OCI-M2 (cell line): ENCODE measurements at regions not wholly inside any gene's neighbourhood (a gene's known extent, or its start where the extent isn't known, plus 50 kb on each side); places are given as distances from the start of the nearest gene placed in this dataset.
"Not testable (repeated sequence)": the region's sequence is repeated elsewhere in the genome, so short reads cannot be mapped to it uniquely, and the experiment has no call there.

Experiments
- DNase-seq: peaks from one replicate; lab custom pipeline; 2025; ENCODE audit not compliant: unreplicated experiment; lab: John Stamatoyannopoulos, UW

DNA sequence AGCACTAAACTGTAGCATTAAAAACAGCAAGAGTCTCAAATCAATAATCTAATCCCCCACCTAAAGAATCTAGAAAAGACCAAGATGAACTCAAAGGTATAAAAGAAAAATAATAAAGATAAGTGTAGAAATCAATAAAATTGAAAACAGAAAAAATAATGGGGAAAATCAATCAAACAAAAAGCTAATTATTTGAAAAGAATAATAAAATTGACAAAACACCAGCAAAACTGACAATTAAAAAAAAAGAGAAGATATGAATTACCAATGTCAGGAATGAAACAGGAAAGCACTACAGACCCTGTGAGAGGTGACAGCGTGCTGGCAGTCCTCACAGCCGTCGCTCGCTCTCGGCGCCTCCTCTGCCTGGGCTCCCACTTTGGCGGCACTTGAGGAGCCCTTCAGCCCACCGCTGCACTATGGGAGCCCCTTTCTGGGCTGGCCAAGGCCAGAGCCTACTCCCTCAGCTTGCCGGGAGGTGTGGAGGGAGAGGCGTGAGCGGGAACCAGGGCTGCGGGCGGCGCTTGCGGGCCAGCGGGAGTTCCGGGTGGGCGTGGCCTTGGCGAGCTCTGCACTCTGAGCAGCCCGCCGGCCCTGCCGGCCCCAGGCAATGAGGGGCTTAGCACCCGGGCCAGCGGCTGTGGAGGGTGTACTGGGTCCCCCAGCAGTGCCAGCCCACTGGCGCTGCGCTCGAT, 105.3 kb upstream of the HEY2 start:
- not testable (repeated sequence) for DNase-seq

DNA sequence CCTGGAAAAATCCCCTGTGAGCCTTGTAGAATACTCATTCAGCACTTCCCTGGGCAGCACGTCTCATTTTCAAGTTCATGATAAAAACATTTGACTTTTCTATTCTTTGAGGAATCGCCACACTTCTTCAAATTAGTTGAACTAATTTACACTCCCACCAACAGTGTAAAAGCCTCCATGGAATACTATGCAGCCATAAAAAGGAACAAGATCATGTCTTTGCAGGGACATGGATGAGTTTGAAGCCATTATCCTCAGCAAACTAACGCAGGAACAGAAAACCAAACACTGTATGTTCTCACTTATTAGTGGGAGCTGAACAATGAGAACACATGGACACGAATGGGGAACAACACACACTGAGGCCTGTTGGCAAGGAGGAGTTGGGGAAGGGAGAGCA, 102.0 kb upstream of the HEY2 start:
- DNase-seq, result no peak

DNA sequence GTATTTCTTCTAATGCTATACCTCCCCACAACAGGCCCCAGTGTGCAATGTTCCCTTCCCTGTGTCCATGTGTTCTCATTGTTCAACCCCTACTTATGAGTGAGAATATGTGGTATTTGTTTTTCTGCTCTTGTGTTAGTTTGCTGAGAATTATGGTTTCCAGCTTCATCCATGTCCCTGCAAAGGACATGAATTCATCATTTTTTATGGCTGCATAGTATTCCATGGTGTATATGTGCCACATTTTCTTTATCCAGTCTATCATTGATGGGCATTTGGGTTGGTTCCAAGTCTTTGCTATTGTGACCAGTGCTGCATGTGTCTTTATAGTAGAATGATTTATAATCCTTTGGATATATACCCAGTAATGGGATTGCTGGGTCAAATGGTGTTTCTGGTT, 95.7 kb upstream of the HEY2 start:
- not testable (repeated sequence) for DNase-seq

DNA sequence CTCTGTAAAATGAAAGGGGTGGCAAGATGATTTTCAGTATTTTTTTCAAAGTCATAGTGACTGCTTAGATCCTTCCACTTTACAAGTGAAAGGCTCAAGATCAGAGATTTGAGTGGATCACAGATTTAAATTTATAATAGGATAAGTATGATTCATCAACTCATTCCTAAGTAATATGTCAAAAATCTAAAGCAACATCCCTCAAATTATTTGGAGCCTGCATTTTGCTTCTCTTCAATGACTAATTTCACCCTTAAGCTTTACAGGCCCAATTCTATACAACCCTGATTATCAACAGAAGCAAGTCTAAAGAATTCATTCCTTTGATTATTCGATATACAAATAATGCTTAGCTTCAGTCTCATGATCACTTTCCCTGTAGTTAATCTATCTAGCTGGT, 93.9 kb upstream of the HEY2 start:
- no peak for DNase-seq

DNA sequence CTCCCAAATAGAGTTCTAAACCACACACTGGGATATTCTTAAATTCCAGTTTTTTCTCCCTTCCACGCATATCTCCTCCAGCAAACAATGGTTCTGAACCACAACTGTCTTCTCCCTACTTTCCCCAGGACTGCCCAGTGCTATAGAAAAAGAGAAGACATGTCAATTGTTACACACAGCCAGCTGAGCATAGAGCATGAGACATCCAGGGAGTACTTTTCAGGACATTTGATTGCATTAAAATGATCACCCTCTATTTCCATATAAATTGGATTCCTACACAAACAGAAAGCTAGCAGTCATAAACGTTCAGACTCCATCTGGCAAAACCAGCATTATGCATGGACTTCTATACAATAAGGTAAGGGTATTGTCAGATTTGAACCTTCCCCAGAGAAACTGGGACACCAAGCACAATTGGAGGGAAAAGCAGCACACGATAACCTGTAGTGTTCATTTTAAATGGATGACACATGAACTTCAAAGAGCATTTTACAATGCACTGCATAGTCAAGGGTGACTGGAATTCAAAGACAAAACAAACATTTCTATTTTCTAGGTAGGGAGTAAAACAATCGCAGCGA, 93.1 kb upstream of the HEY2 start:
- DNase-seq, result no peak

DNA sequence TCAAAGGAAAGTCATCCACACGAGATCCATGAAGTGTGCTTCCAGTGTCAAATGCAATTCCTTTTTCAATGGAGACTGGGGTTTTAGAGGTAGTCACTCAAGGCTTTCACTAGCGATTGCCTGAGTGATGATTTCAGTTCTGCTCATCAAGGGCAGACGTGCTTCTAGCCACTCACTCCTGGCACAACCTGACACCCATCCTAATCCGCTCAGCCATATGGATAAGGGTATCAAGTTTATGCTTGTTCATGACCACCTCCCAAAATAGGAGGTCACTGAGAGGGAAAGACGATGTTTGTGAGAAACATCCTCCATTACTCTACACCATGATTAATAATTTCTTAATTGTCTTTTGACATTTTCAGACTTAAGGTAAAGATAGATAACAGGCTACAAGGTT, 91.3 kb upstream of the HEY2 start:
- no peak for DNase-seq

DNA sequence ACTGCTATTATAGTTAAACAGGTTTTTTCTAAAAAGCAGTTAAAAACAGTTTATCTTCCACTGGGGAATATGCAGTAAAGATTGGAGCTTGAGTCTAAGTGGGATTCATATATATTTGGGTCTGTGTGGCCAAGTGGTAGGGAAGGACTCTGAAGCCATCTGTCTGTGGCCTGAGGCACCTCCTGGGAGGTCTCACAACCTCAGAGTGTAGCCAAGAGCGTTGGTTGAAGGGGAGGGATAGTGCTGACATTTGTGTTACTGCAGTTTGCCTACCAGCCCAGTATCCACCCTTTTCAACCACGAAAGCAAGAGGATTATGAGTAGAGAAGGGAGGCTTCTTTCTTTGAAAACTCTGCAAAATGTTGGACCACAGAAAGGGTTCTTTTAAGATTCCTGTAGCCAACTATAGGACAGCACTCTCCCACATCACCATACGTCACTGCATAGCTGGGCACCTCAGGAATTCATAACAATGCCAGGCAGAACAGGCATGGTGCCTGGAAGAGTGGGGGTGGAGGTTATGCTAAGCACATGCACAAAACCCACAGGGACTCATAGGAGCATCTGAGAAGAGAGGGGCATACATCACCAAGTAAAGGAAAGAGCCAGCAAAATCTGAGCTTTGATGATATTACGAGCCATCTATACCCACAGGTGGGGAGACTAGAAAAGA, 90.5 kb upstream of the HEY2 start:
- DNase-seq, result no peak

DNA sequence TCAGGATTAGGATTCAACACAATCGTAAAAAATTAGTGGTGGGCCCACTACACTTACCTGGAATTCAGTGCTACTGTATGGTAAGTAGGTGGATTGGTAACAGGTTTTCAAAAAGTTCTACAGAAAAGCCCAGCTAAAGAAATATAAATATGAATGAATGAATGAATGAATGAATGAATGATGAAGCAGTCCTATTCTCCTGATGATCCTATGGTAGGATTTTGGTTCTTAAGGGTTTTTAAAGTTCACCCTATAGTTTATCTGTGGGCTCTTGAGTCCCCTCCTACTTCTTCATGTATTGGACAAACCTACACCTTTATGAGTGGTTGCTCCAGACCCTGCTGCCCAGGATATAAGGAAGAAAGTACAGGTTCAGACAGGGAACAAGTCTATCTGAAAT, 89.5 kb upstream of the HEY2 start:
- no peak for DNase-seq

DNA sequence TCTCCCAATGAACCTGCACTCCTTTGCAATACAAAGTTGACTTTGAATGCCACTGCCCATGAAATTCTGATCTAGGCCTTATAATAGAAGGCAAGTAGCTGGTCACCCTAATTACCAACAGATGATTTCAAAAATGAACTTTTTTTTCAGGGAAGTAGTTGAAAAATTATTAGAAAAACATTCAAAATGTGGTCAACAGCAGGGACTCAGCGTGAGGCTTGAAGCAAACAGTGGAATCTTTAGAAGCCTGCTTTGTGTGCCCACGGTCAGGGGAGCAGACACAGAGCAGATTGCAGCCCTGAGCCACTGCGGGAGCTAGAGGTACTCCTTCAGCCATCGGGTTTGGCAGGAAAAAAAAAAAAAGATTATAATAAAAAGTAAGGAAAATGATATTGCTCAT, 87.1 kb upstream of the HEY2 start:
- no peak for DNase-seq

DNA sequence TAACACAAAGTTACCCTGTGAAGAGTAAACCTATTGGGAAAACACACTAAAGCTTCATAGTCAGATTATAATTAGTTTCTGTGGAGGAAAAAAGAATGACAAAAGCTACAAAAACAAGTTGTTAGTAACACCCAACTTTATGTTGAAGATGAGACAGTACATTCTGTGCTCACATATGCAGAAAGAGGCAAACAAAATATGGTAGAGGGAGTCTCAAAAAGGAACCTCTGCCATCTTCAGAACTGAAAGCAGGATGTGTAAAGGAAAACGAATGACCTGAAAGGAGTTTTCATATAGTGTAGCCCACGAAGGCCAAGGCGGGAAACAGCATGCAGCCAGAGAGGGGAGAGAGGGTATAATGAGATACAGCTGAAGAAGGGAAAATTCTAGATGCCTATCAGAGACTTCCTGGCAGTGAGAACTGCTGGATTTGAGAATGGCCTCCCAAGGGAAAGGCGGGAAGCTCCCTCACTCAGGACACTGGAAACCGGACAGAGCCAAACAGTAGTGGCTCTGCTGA, 84.1 kb upstream of the HEY2 start:
- no peak for DNase-seq

DNA sequence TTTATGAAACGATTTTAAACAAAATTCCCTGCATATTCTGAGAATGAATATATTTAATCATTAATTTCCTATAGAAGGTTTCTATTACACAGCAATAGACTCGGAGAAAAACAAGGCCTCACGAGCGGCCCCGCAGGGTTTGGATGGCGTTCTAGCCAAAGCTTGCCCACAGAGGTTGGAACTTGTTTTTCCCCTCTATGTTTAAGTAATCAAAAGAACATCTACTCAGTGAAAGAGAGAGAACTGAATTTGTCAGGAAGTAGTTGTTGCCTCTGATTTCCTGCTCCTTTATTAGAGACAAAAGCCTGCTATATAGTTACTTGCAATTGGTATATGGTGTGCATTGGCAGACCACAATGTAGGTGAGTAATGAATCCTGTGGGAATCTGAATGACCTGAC, 82.1 kb upstream of the HEY2 start:
- DNase-seq, result no peak

DNA sequence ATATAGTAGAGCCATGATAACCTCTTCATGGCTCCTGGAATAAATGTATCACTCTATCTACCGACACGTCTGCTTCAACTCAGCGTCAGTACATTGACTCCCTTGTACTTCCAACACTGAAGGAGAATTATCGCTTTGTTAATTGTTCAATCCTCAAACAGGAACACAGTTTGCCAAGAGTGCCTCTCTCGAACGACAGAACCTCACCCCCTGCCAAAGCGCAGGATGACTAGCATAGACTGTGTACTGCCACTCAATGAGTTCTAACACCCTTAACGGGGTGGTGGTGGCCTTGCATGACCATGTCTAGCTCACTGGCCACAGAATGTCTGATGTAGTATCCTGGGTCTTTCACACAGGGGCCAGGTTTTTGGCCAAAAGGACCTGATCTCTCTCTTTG, 81.4 kb upstream of the HEY2 start:
- DNase-seq, result no peak

DNA sequence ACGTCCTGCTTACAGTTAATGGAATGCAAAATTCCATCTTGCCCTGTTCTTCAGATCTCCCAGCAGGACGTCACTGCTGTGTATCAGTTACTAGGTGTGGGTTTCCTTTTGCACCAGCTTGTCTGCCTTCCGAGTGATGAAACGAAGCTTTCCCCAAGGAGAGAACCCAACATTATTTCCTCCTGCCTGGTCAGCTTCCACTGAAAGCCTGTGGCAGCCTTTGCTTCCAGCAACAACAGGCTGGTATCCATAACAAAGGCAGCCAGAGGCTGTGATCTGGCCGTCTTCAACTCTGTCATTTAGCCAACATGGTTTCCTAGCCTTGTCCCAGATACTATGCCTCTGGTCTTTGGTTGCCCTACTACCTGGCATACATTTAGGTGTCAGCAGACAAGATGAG, 78.9 kb upstream of the HEY2 start:
- no peak for DNase-seq

DNA sequence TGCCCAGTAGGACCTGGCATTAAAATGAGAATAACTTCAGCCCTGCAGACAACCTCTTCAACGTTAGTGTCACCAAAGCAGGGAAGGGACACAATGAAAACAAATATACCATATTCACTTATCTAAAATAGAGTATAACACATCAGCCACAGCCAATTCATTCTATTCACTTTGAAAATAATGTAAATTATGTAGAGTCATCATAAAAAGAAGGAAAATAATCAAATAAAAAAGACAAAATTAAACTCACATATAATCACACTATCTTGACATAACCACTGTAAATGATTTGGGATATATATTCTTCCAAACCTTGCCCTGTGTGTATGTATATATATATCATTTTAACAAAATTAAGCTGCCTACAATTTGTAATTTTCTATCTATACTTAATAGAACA, 78.1 kb upstream of the HEY2 start:
- no peak for DNase-seq

DNA sequence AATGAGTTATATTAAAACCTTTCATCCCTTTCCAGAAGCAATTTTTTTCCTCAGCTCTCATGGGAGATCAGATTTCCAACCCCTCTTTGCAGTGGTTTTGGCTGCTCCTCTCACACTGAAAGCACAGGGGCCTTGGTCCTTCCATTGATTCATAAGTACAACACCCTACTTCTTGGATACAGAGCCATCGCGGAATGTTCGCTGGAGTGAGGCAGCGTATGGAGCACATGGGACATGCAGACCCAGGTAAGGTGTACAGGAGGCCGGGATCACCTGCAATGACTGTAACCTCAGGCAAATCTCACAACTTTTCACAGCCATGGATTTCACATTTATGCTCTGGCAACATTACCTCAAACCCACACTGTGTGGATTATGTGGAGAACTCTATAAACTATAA, 75.2 kb upstream of the HEY2 start:
- no peak for DNase-seq

DNA sequence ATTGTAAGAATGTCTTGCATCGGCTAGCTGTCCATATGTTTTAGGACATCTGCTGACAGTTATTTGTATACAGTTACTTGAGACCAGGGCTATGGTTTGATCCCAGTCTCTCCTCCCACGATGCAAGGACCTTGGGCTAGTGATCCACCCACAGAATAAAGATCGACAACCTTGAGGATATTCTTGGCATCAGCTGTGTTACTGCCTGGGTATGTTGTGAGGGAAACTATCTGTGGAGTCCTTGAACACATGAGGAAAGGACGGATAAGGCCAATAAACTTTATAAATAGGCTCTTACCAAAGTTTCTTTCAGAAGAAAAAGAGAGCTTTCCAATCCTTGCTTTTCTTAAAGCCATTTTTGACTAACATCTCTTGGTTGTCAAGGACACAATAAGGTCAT, 70.8 kb upstream of the HEY2 start:
- DNase-seq, result no peak

DNA sequence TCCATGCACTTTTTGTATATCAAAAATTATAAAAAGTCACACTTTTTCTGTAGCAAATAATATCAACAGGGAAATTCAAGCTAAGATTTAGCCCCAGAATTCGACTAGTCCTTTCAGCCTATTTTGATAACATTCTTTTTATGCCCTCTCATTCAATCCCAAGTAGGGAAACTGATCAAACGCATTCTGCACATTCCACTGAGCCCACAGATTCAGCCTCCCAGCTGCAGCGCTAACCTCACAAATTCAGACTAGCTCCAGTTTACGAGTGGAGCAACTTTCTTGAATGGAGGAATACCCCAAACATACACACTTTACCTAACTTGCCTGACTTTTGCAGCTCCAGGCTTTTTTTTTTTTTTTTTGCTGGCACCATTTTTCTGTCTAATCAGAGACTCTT, 70.3 kb upstream of the HEY2 start:
- no peak for DNase-seq

DNA sequence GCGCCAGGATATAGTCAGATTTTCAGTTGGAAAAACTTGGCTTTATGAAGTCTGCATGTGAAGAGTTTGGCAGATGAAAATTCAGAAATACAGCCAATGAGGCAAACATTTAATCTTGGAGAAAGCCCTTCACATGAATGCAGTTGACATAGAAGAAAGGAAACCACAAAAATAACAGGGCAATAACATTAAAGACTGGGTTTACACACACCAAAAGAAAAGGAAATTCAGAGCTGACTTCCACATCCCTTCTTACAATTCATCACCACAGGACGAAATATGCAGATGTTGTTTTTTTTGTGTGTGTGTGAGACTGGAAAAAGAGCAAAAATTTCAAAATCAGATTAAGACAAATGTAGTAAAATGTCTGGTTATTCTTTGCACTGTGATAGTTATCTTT, 69.8 kb upstream of the HEY2 start:
- DNase-seq, result no peak

DNA sequence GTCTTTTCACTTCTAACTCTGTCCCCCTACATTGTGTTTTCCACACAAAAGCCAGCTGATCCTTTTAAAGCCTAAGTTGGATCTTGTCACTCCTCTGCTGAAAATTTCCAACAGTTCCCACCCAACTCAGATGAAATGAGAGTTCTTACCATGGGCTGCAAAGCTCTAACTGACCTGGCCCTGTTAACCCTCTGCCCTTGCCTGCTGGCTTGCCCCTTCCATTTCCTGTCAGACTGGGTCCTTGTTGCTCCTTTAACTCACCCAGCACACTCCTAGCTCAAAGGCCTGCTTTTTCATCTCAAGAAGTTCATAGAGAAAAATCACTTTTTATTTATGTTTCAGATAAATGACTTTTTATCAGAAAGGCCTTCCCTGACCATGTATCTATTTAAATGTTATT, 66.5 kb upstream of the HEY2 start:
- no peak for DNase-seq

DNA sequence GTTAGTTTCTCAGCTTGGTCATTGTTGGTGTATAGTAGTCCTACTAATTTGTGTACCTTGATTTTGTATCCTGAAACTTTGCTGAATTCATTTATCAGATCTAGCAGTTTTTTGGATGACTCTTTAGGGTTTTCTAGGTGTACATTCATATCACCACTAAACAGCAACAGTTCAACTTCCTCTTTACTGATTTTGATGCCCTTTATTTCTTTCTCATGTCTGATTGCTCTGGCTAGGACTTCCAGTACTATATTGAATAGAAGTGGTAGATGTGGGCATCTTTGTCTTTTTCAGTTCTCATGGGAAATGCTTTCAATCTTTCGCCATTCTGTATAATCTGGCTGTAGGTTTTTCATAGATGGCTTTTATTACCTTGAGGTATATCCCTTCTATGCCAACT, 61.3 kb upstream of the HEY2 start:
- DNase-seq, result no peak

DNA sequence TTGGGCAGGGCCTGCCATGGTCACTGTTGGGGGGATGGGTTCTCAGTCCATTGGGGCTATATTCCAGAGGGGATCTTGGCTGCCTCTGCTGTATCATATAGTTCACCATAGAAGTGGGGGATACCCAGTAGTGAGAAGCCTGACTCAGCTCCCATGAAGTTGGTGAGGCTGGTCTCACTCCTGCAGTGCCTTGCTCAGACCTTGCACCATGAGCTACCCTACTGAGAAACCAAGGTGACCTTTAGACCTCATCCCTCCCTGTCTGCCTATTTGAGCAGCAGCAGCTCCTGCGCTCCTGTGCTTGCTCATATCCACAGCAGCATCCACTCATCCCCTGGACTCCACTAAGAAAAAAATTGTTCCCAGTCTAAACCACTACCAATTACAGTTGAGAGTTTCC, 56.0 kb upstream of the HEY2 start:
- no peak for DNase-seq

DNA sequence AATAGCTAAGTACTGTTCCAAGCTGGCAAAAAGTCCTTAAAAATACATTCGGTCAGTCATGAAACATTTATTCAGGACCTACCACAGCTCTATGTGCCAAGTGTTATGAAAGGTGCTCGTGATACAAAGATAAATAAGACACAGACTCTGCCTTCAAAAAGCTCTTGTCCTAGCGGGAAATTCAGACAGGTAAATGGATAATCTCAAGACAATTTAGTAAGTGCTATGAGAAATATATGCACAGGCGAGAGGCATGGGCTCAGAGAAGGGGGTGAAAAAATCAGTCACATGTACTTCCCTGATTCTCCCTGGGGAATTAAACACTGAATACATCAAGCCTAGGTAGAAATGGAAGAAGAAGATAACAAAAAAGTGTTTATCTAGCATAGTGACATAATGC, 49.8 kb upstream of the HEY2 start:
- DNase-seq, result no peak
